ENCODE measurements at regions not wholly inside any gene's neighbourhood (a gene's known extent, or its start where the extent isn't known, plus 50 kb on each side); places are given as distances from the start of the nearest gene placed in this dataset.
"Not testable (repeated sequence)": the region's sequence is repeated elsewhere in the genome, so short reads cannot be mapped to it uniquely, and the experiment has no call there.

DNA sequence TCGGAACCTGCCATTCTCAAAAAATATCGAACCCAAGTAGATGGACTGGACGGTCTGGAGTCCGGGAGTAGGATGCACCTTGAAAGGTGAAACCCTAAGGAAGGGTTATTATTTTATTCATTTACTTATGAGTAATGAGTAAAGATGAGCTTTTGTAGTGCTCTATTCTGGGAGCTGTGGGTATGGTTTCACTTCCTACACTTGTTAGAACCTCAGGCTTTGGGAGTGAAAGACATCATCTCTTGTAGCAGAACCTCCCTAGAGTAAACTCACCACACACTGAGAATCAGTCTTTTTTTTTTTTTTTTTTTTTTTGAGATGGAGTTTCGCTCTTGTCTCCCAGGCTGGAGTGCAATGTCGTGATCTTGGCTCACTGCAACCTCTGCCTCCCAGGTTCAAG is 389.4 kb upstream of the AUTS2 start:
- DNase-seq = no peak
- Histone ChIP-seq H3K4me3 (no peak overlapping the region), H3K36me3 (ENCODE audit: low read depth) (no peaks in the 10 kb centered on the region), H3K27me3 (replicated peaks; ENCODE audit: insufficient read depth) (no peaks in the 10 kb centered on the region), H3K9me2 (ENCODE audit: insufficient read depth) (no peaks in the 10 kb centered on the region), H2AFZ (no peak overlapping the region), H4K20me1 (ENCODE audit: insufficient read depth) (no peaks in the 10 kb centered on the region), H3K27ac (no peak overlapping the region), H3F3A (ENCODE audit: insufficient read depth) (no peaks in the 10 kb centered on the region), H3K9me3 (ENCODE audit: low read depth) (no peaks in the 10 kb centered on the region), H3K79me2 (ENCODE audit: insufficient read depth) (no peaks in the 10 kb centered on the region), H3K4me1 (ENCODE audit: insufficient read depth) (no peaks in the 10 kb centered on the region), H3K4me2 (ENCODE audit: unreplicated experiment) (no peak overlapping the region), H3K9ac (no peak overlapping the region)
- WGBS, 2 experiments (ENCODE audit: low coverage in 1 of 2, low lambda C conversion rate in 2 of 2, missing lambda C conversion rate in 2 of 2) = 50 to 55% methylated on average over 5 to 6 of the region's 6 CpGs
- TF ChIP-seq EZH2phosphoT487 (IDR thresholded peaks at IDR 0.05; ENCODE audit: insufficient read depth, low read depth) (no peak), EZH2 (IDR thresholded peaks at IDR 0.05; ENCODE audit: insufficient read depth, poor library complexity, severe bottlenecking) (no peak)
- in situ Hi-C loops (cut with MboI) = no loop called here

DNA sequence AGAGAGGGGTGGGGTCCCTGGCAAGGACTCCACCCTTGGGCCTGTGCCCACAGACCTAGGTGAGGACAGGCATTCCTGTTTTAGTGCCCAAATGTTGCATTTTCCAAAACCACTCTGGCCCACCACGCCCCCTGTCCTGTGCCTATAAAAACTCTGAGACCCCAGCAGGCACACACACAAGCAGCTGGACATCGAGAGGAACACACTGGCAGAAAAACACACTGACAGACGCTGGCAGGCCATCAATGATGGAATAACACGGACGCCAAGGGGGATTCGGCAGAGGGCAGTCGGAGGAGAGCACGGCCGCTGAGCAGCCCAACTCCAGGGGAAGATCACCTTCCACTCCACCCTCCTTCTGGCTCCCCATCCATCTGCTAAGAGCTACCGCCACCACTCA is 386.9 kb upstream of the AUTS2 start:
- DNase-seq = no peak
- in situ Hi-C loops (cut with MboI) = no loop called here
- H3K4me1 ChIP-seq (ENCODE audit: insufficient read depth) = no peaks in the 10 kb centered on the region
- H3K79me2 ChIP-seq (ENCODE audit: insufficient read depth) = no peaks in the 10 kb centered on the region
- no peak overlapping the region for H3K27ac ChIP-seq
- no peaks in the 10 kb centered on the region for H3K27me3 ChIP-seq (replicated peaks; ENCODE audit: insufficient read depth)
- H4K20me1 ChIP-seq (ENCODE audit: insufficient read depth) = no peaks in the 10 kb centered on the region
- no peaks in the 10 kb centered on the region for H3F3A ChIP-seq (ENCODE audit: insufficient read depth)
- TF ChIP-seq EZH2phosphoT487 (IDR thresholded peaks at IDR 0.05; ENCODE audit: insufficient read depth, low read depth) (no peak), EZH2 (IDR thresholded peaks at IDR 0.05; ENCODE audit: insufficient read depth, poor library complexity, severe bottlenecking) (no peak)
- WGBS, 2 experiments (ENCODE audit: low coverage in 1 of 2, low lambda C conversion rate in 2 of 2, missing lambda C conversion rate in 2 of 2) = 42 to 49% methylated on average over 10 of the region's 10 CpGs
- H3K9ac ChIP-seq = no peak overlapping the region
- no peaks in the 10 kb centered on the region for H3K9me2 ChIP-seq (ENCODE audit: insufficient read depth)
- no peaks in the 10 kb centered on the region for H3K9me3 ChIP-seq (ENCODE audit: low read depth)
- H3K4me3 ChIP-seq = no peak overlapping the region
- no peak overlapping the region for H2AFZ ChIP-seq
- no peaks in the 10 kb centered on the region for H3K36me3 ChIP-seq (ENCODE audit: low read depth)
- H3K4me2 ChIP-seq (ENCODE audit: unreplicated experiment) = no peak overlapping the region

DNA sequence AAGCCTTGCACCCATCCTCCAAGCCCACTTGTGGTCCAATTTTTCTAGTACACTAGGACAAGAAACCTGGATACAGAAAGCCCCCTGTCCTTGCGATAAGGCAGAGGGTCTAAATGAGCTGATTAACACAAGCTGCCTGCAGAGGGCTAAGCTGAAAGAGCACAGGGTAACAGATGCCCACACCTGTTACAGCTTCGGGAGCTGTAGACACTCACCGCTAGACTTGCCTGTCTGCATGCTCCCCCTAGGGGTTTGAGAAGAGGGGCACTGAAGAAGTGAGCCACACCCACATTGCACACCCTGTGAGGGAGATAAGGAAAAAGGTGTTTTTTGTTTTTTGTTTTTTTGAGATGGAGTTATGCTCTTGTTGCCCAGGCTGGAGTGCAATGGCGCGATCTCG is 386.5 kb upstream of the AUTS2 start:
- no peak overlapping the region for H3K4me2 ChIP-seq (ENCODE audit: unreplicated experiment)
- in situ Hi-C loops (cut with MboI) = no loop called here
- 65 to 75% methylated on average over 6 of the region's 6 CpGs for WGBS, 2 experiments (ENCODE audit: low coverage in 1 of 2, low lambda C conversion rate in 2 of 2, missing lambda C conversion rate in 2 of 2)
- H3K27ac ChIP-seq = no peak overlapping the region
- H3K36me3 ChIP-seq (ENCODE audit: low read depth) = no peaks in the 10 kb centered on the region
- H2AFZ ChIP-seq = no peak overlapping the region
- no peaks in the 10 kb centered on the region for H3K27me3 ChIP-seq (replicated peaks; ENCODE audit: insufficient read depth)
- H3K9ac ChIP-seq = no peak overlapping the region
- H3K4me1 ChIP-seq (ENCODE audit: insufficient read depth) = no peaks in the 10 kb centered on the region
- DNase-seq = no peak
- H3K4me3 ChIP-seq = no peak overlapping the region
- no peaks in the 10 kb centered on the region for H3K9me2 ChIP-seq (ENCODE audit: insufficient read depth)
- no peaks in the 10 kb centered on the region for H3K9me3 ChIP-seq (ENCODE audit: low read depth)
- H4K20me1 ChIP-seq (ENCODE audit: insufficient read depth) = no peaks in the 10 kb centered on the region
- TF ChIP-seq EZH2phosphoT487 (IDR thresholded peaks at IDR 0.05; ENCODE audit: insufficient read depth, low read depth) (no peak), EZH2 (IDR thresholded peaks at IDR 0.05; ENCODE audit: insufficient read depth, poor library complexity, severe bottlenecking) (no peak)
- H3F3A ChIP-seq (ENCODE audit: insufficient read depth) = no peaks in the 10 kb centered on the region
- H3K79me2 ChIP-seq (ENCODE audit: insufficient read depth) = no peaks in the 10 kb centered on the region

DNA sequence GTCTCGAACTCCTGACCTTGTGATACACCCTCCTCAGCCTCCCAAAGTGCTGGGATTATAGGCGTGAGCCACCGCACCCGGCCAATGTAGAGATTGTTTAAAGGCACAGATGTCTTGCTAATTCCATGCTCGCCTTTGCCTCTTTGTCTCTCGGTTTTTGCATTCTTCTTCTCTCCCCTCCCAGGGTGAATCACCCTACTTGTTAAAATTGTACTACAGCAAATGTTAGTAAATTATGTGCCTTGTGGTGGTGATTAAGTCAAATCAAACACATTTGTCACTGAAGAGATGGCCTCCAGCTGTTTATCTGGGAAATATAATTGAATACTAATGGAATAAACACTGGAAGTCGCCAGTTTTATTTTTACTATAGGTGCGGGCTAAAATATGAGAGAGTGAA is 384.4 kb upstream of the AUTS2 start:
- Histone ChIP-seq H3K9me3 (ENCODE audit: low read depth) (no peaks in the 10 kb centered on the region), H3K27me3 (replicated peaks; ENCODE audit: insufficient read depth) (no peaks in the 10 kb centered on the region), H3K4me3 (no peak overlapping the region), H3K36me3 (ENCODE audit: low read depth) (no peaks in the 10 kb centered on the region), H3F3A (ENCODE audit: insufficient read depth) (no peaks in the 10 kb centered on the region), H3K4me2 (ENCODE audit: unreplicated experiment) (no peak overlapping the region), H3K27ac (no peak overlapping the region), H3K79me2 (ENCODE audit: insufficient read depth) (no peaks in the 10 kb centered on the region), H4K20me1 (ENCODE audit: insufficient read depth) (no peaks in the 10 kb centered on the region), H3K4me1 (ENCODE audit: insufficient read depth) (no peaks in the 10 kb centered on the region), H3K9ac (no peak overlapping the region), H2AFZ (no peak overlapping the region), H3K9me2 (ENCODE audit: insufficient read depth) (no peaks in the 10 kb centered on the region)
- no peak for TF ChIP-seq EZH2phosphoT487 (IDR thresholded peaks at IDR 0.05; ENCODE audit: insufficient read depth, low read depth)
- TF ChIP-seq EZH2 (IDR thresholded peaks at IDR 0.05; ENCODE audit: insufficient read depth, poor library complexity, severe bottlenecking) = no peak
- WGBS, 2 experiments (ENCODE audit: low coverage in 1 of 2, low lambda C conversion rate in 2 of 2, missing lambda C conversion rate in 2 of 2) = 2% methylated on average over 8 of the region's 8 CpGs
- DNase-seq = no peak
- in situ Hi-C loops (cut with MboI) = no loop called here

DNA sequence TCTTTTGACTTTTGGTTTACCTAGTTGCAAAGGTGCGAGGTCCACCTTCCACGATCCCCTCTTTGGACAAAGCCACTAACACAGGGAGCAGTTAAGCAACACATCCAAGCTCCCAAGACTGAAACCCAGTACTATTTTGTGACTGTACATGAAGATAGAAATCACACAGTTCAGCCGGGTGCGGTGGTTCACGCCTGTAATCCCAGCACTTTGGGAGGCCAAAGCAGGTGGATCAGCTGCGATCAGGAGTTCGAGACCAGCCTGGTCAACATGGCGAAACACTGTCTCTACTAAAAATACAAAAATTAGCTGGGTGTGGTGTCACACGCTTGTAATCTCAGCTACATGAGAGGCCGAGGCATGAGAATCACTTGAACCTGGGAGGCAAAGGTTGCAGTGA is 382.8 kb upstream of the AUTS2 start:
- DNase-seq; H3K9ac ChIP-seq; H4K20me1 ChIP-seq (ENCODE audit: insufficient read depth); H3F3A ChIP-seq (ENCODE audit: insufficient read depth); H3K9me3 ChIP-seq (ENCODE audit: low read depth); H3K27me3 ChIP-seq (replicated peaks; ENCODE audit: insufficient read depth); H3K4me2 ChIP-seq (ENCODE audit: unreplicated experiment); in situ Hi-C loops (cut with MboI); H3K4me1 ChIP-seq (ENCODE audit: insufficient read depth); H2AFZ ChIP-seq; H3K79me2 ChIP-seq (ENCODE audit: insufficient read depth); H3K4me3 ChIP-seq; H3K36me3 ChIP-seq (ENCODE audit: low read depth); H3K9me2 ChIP-seq (ENCODE audit: insufficient read depth); H3K27ac ChIP-seq: not testable (repeated sequence)
- 65 to 67% methylated on average over 10 of the region's 10 CpGs for WGBS, 2 experiments (ENCODE audit: low coverage in 1 of 2, low lambda C conversion rate in 2 of 2, missing lambda C conversion rate in 2 of 2)

All from GM23248 (cell line).